Smooth muscle cell (in vitro differentiated cells): ENCODE measurements at regions not wholly inside any gene's neighbourhood (a gene's known extent, or its start where the extent isn't known, plus 50 kb on each side); places are given as distances from the start of the nearest gene placed in this dataset.

Source experiments
- DNase-seq: peaks from one replicate; lab custom pipeline; 2025; ENCODE audit not compliant: unreplicated experiment; lab: John Stamatoyannopoulos, UW
- H2AFZ ChIP-seq: fragments of 200-600 bp; sonication (generic); 2 replicates; pipeline ENCODE4 v1.6.0; 2016; ENCODE audit warnings: antibody characterized with exemption, low read depth, mild to moderate bottlenecking
- H3F3A ChIP-seq: fragments of 200-600 bp; sonication (generic); 2 replicates; pipeline ENCODE4 v1.6.0; 2017; ENCODE audit warnings: antibody characterized with exemption, low read depth
- H3K27ac ChIP-seq: fragments of 200-600 bp; sonication (generic); 2 replicates; pipeline ENCODE4 v1.5.1; 2016; ENCODE audit warnings: low read depth, mild to moderate bottlenecking
- H3K27me3 ChIP-seq: fragments of 200-600 bp; sonication (generic); 2 replicates; pipeline ENCODE4 v1.6.1; 2016; ENCODE audit warnings: low read depth, mild to moderate bottlenecking
- H3K36me3 ChIP-seq: fragments of 200-600 bp; sonication (generic); 2 replicates; pipeline ENCODE4 v1.5.1; 2016; ENCODE audit warnings: low read depth
- H3K4me1 ChIP-seq: fragments of 200-600 bp; sonication (generic); 2 replicates; pipeline ENCODE4 v1.5.1; 2016; ENCODE audit warnings: low read depth
- H3K4me2 ChIP-seq: fragments of 200-600 bp; sonication (generic); 2 replicates; pipeline ENCODE4 v1.6.0; 2016; ENCODE audit warnings: mild to moderate bottlenecking
- H3K4me3 ChIP-seq: fragments of 200-600 bp; sonication (generic); 2 replicates; pipeline ENCODE4 v1.5.1; 2016; ENCODE audit warnings: mild to moderate bottlenecking
- H3K79me2 ChIP-seq: fragments of 200-600 bp; sonication (generic); 2 replicates; pipeline ENCODE4 v1.6.0; 2016; ENCODE audit warnings: low read depth, mild to moderate bottlenecking
- H3K9ac ChIP-seq: fragments of 200-600 bp; sonication (generic); 2 replicates; pipeline ENCODE4 v1.6.0; 2016; ENCODE audit warnings: low read depth
- H3K9me3 ChIP-seq: fragments of 200-600 bp; sonication (generic); replicated peaks from 2 replicates; pipeline ENCODE4 v1.5.1; 2016; ENCODE audit warnings: low read depth
- H4K20me1 ChIP-seq: fragments of 200-600 bp; sonication (generic); 2 replicates; pipeline ENCODE4 v1.6.0; 2016; ENCODE audit warnings: low read depth
- WGBS: methylation state at CpG from one replicate; pipeline ENCODE4 v1.1.7; 2016; ENCODE audit warnings: low lambda C conversion rate; 5-methylcytosine and 5-hydroxymethylcytosine counted together
- TF ChIP-seq, protein P1 (sequence below): fragments of 200-600 bp; sonication (generic); IDR thresholded peaks from 2 replicates; pipeline ENCODE4 v1.5.1; 2017; ENCODE audit warnings: borderline replicate concordance, mild to moderate bottlenecking, antibody characterized with exemption; ENCODE audit not compliant: insufficient read depth, poor library complexity, severe bottlenecking

- H3K4me2 ChIP-seq: no peak overlapping the region
- no peak for DNase-seq
- H3K4me1 ChIP-seq: no peaks in the 10 kb centered on the region
- TF ChIP-seq, protein P1, sequence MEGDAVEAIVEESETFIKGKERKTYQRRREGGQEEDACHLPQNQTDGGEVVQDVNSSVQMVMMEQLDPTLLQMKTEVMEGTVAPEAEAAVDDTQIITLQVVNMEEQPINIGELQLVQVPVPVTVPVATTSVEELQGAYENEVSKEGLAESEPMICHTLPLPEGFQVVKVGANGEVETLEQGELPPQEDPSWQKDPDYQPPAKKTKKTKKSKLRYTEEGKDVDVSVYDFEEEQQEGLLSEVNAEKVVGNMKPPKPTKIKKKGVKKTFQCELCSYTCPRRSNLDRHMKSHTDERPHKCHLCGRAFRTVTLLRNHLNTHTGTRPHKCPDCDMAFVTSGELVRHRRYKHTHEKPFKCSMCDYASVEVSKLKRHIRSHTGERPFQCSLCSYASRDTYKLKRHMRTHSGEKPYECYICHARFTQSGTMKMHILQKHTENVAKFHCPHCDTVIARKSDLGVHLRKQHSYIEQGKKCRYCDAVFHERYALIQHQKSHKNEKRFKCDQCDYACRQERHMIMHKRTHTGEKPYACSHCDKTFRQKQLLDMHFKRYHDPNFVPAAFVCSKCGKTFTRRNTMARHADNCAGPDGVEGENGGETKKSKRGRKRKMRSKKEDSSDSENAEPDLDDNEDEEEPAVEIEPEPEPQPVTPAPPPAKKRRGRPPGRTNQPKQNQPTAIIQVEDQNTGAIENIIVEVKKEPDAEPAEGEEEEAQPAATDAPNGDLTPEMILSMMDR: no peak
- H3K79me2 ChIP-seq: no peaks in the 10 kb centered on the region
- no peaks in the 10 kb centered on the region for H3F3A ChIP-seq
- H3K27ac ChIP-seq: no peak overlapping the region
- no peaks in the 10 kb centered on the region for H3K9me3 ChIP-seq
- H3K27me3 ChIP-seq: no peaks in the 10 kb centered on the region
- WGBS: 89% methylated on average over 3 of the region's 3 CpGs
- no peak overlapping the region for H3K4me3 ChIP-seq
- H4K20me1 ChIP-seq: no peaks in the 10 kb centered on the region
- H2AFZ ChIP-seq: no peak overlapping the region
- H3K36me3 ChIP-seq: no peaks in the 10 kb centered on the region
- no peak overlapping the region for H3K9ac ChIP-seq
Measured at GRCh38 chrX:81348388-81348787, 146.5 kb downstream of the SH3BGRL start.

GRCh38 chrX:81354954-81355353 is 153.1 kb downstream of the SH3BGRL start:
- no peaks in the 10 kb centered on the region for H4K20me1 ChIP-seq
- H3K27ac ChIP-seq: no peak overlapping the region
- H3K27me3 ChIP-seq: no peaks in the 10 kb centered on the region
- TF ChIP-seq, protein P1: no peak
- 75% methylated on average over 4 of the region's 4 CpGs for WGBS
- H3K4me2 ChIP-seq: no peak overlapping the region
- H2AFZ ChIP-seq: no peak overlapping the region
- no peaks in the 10 kb centered on the region for H3K4me1 ChIP-seq
- no peaks in the 10 kb centered on the region for H3K9me3 ChIP-seq
- H3K9ac ChIP-seq: no peak overlapping the region
- H3K4me3 ChIP-seq: no peak overlapping the region
- H3K79me2 ChIP-seq: no peaks in the 10 kb centered on the region
- H3F3A ChIP-seq: no peaks in the 10 kb centered on the region
- H3K36me3 ChIP-seq: no peaks in the 10 kb centered on the region
- DNase-seq: no peak

GRCh38 chrX:81355436-81355835 is 153.5 kb downstream of the SH3BGRL start:
- H3K4me3 ChIP-seq: no peak overlapping the region
- H3K4me1 ChIP-seq: no peaks in the 10 kb centered on the region
- H3K9ac ChIP-seq: no peak overlapping the region
- no peaks in the 10 kb centered on the region for H3K9me3 ChIP-seq
- no peaks in the 10 kb centered on the region for H3K27me3 ChIP-seq
- no peaks in the 10 kb centered on the region for H3K79me2 ChIP-seq
- H2AFZ ChIP-seq: no peak overlapping the region
- no peak overlapping the region for H3K27ac ChIP-seq
- no peaks in the 10 kb centered on the region for H4K20me1 ChIP-seq
- TF ChIP-seq, protein P1: no peak
- no peak overlapping the region for H3K4me2 ChIP-seq
- WGBS: 64% methylated on average over 4 of the region's 4 CpGs
- DNase-seq: no peak
- no peaks in the 10 kb centered on the region for H3F3A ChIP-seq
- no peaks in the 10 kb centered on the region for H3K36me3 ChIP-seq

GRCh38 chrX:81367291-81367690 is 165.4 kb downstream of the SH3BGRL start:
- Histone ChIP-seq H3K36me3 (no peaks in the 10 kb centered on the region), H3F3A (no peaks in the 10 kb centered on the region), H3K4me1 (no peaks in the 10 kb centered on the region), H3K27me3 (no peaks in the 10 kb centered on the region), H3K4me3 (no peak overlapping the region), H3K4me2 (no peak overlapping the region), H4K20me1 (no peaks in the 10 kb centered on the region), H2AFZ (no peak overlapping the region), H3K79me2 (no peaks in the 10 kb centered on the region), H3K9me3 (peaks cover 4% of the 10 kb centered on the region), H3K9ac (no peak overlapping the region), H3K27ac (no peak overlapping the region)
- no peak for DNase-seq
- 85% methylated on average over 3 of the region's 3 CpGs for WGBS
- TF ChIP-seq, protein P1: no peak
